Natural killer cell (primary cell): ENCODE measurements at regions not wholly inside any gene's neighbourhood (a gene's known extent, or its start where the extent isn't known, plus 50 kb on each side); places are given as distances from the start of the nearest gene placed in this dataset.

Source experiments
- ATAC-seq, 3 donors: fragments of 150-1000 bp in 2 of 3; fragments of 200-7000 bp in 1 of 3; cut with Tn5 transposase; 1 replicate in 1 of 3; 2 replicates in 2 of 3; pipeline ENCODE4 v1.10.0; 2021; ENCODE audit warnings: mild to moderate bottlenecking in 2 of 3, moderate library complexity in 2 of 3
- DNase-seq, 2 donors: peaks; one replicate each; pipeline versions ENCODE4 v3.0.0 to v3.0.0-alpha.2; 2013 to 2021; ENCODE audit warnings: mixed read lengths in 1 of 2
- H3K27ac ChIP-seq: one replicate; pipeline ENCODE4 v1.5.1; 2013; ENCODE audit warnings: mild to moderate bottlenecking, low read length
- H3K27me3 ChIP-seq: one replicate; pipeline ENCODE4 v1.6.1; 2013; ENCODE audit warnings: low read length; ENCODE audit not compliant: control insufficient read depth, insufficient read depth
- H3K36me3 ChIP-seq: one replicate; pipeline ENCODE4 v1.6.1; 2013; ENCODE audit warnings: low read length; ENCODE audit not compliant: control insufficient read depth, insufficient read depth
- H3K4me1 ChIP-seq: one replicate; pipeline ENCODE4 v1.6.1; 2013; ENCODE audit warnings: low read length; ENCODE audit not compliant: control insufficient read depth, insufficient read depth
- H3K4me3 ChIP-seq: one replicate; pipeline ENCODE4 v1.5.1; 2013; ENCODE audit warnings: low read length
- H3K9me3 ChIP-seq: one replicate; pipeline ENCODE4 v1.6.1; 2013; ENCODE audit warnings: low read length; ENCODE audit not compliant: control insufficient read depth, insufficient read depth
- H3K27ac Mint-ChIP-seq, 2 donors: one replicate each; pipeline ENCODE4 v1.8.0; 2022; ENCODE audit warnings: mild to moderate bottlenecking in 2 of 2, mixed read lengths in 2 of 2, moderate library complexity in 1 of 2
- H3K27me3 Mint-ChIP-seq, 2 donors: one replicate each; pipeline ENCODE4 v1.8.0; 2022; ENCODE audit warnings: low read depth in 2 of 2, mixed read lengths in 2 of 2
- H3K36me3 Mint-ChIP-seq: one replicate; pipeline ENCODE4 v1.8.0; 2022; ENCODE audit warnings: mixed read lengths
- H3K4me1 Mint-ChIP-seq, 2 donors: one replicate each; pipeline ENCODE4 v1.8.0; 2022; ENCODE audit warnings: mixed read lengths in 2 of 2
- H3K4me3 Mint-ChIP-seq: one replicate; pipeline ENCODE4 v1.8.0; 2022; ENCODE audit warnings: mild to moderate bottlenecking, moderate library complexity, mixed read lengths
- H3K9me3 Mint-ChIP-seq, 2 donors: one replicate each; pipeline ENCODE4 v1.8.0; 2022; ENCODE audit warnings: mixed read lengths in 2 of 2
- CTCF ChIP-seq: fragments of 200-600 bp; IDR thresholded peaks from one replicate; pipeline ENCODE4 v1.8.0; 2022; ENCODE audit warnings: antibody characterized with exemption
- WGBS: methylation state at CpG from one replicate; pipeline ENCODE4 v1.1.7; 2013; ENCODE audit warnings: missing lambda C conversion rate; ENCODE audit not compliant: insufficient coverage; 5-methylcytosine and 5-hydroxymethylcytosine counted together
- intact Hi-C: fragments of 100-400 bp; cut with micrococcal nuclease; formaldehyde crosslinking; loops from one replicate; pipeline ENCODE4 v1.14.2; 2022

- intact Hi-C loops, result no loop called here
- Mint-ChIP-seq H3K9me3 (peaks cover 0 to 2% of the 10 kb centered on the region in 2 donors), H3K27ac (no peak overlapping the region), H3K4me1 (no peaks in the 10 kb centered on the region), H3K4me3 (no peak overlapping the region), H3K36me3 (no peaks in the 10 kb centered on the region), H3K27me3 (no peaks in the 10 kb centered on the region)
- Histone ChIP-seq H3K9me3 (no peaks in the 10 kb centered on the region), H3K27me3 (no peaks in the 10 kb centered on the region), H3K36me3 (no peaks in the 10 kb centered on the region), H3K4me3 (no peak overlapping the region), H3K4me1 (no peaks in the 10 kb centered on the region), H3K27ac (no peak overlapping the region)
- no peak for ATAC-seq
- 55% methylated on average over 1 of the region's 2 CpGs for WGBS
- TF ChIP-seq CTCF, result no peak
- no peak for DNase-seq
These were observed 59.3 kb upstream of the VWC2 start for GRCh38 chr7:49714182-49714581.

GRCh38 chr7:49715486-49715885 is 58.0 kb upstream of the VWC2 start:
- Histone ChIP-seq H3K27me3 (no peaks in the 10 kb centered on the region), H3K27ac (no peak overlapping the region), H3K4me1 (no peaks in the 10 kb centered on the region), H3K9me3 (no peaks in the 10 kb centered on the region), H3K36me3 (no peaks in the 10 kb centered on the region), H3K4me3 (no peak overlapping the region)
- Mint-ChIP-seq H3K9me3 (peaks cover 0 to 3% of the 10 kb centered on the region in 2 donors), H3K27ac (no peak overlapping the region), H3K36me3 (no peaks in the 10 kb centered on the region), H3K27me3 (no peaks in the 10 kb centered on the region), H3K4me1 (no peaks in the 10 kb centered on the region), H3K4me3 (no peak overlapping the region)
- DNase-seq (no peak), ATAC-seq (no peak)
- intact Hi-C loops, result no loop called here
- WGBS, result 85% methylated on average over 1 of the region's 2 CpGs
- TF ChIP-seq CTCF, result no peak

GRCh38 chr7:49717547-49717946 is 55.9 kb upstream of the VWC2 start:
- no peaks in the 10 kb centered on the region for H3K4me1 Mint-ChIP-seq
- ATAC-seq (no peak), DNase-seq (no peak)
- Histone ChIP-seq H3K36me3 (no peaks in the 10 kb centered on the region), H3K4me3 (no peak overlapping the region), H3K27me3 (no peaks in the 10 kb centered on the region), H3K4me1 (no peaks in the 10 kb centered on the region), H3K9me3 (no peaks in the 10 kb centered on the region), H3K27ac (no peak overlapping the region)
- no peaks in the 10 kb centered on the region for H3K27me3 Mint-ChIP-seq
- WGBS, result 100% methylated on average over 1 of the region's 2 CpGs
- intact Hi-C loops, result no loop called here
- TF ChIP-seq CTCF, result no peak
- H3K4me3 Mint-ChIP-seq, result no peak overlapping the region
- H3K36me3 Mint-ChIP-seq, result no peaks in the 10 kb centered on the region
- H3K9me3 Mint-ChIP-seq, result peaks cover 2 to 5% of the 10 kb centered on the region in 2 donors
- no peak overlapping the region for H3K27ac Mint-ChIP-seq

- no peak for TF ChIP-seq CTCF
- H3K4me1 ChIP-seq, result no peaks in the 10 kb centered on the region
- DNase-seq (no peak), ATAC-seq (no peak)
- Mint-ChIP-seq H3K4me1 (no peaks in the 10 kb centered on the region), H3K36me3 (no peaks in the 10 kb centered on the region), H3K4me3 (no peak overlapping the region), H3K27me3 (no peaks in the 10 kb centered on the region), H3K9me3 (peaks cover 3 to 6% of the 10 kb centered on the region in 2 donors), H3K27ac (no peak overlapping the region)
- no peak overlapping the region for H3K27ac ChIP-seq
- H3K9me3 ChIP-seq, result no peaks in the 10 kb centered on the region
- intact Hi-C loops, result no loop called here
- H3K36me3 ChIP-seq, result no peaks in the 10 kb centered on the region
- H3K27me3 ChIP-seq, result no peaks in the 10 kb centered on the region
- H3K4me3 ChIP-seq, result no peak overlapping the region
- WGBS, result 60% methylated on average over 3 of the region's 4 CpGs
These were observed 54.7 kb upstream of the VWC2 start for GRCh38 chr7:49718760-49719159.
